ENCODE measurements at regions not wholly inside any gene's neighbourhood (a gene's known extent, or its start where the extent isn't known, plus 50 kb on each side); places are given as distances from the start of the nearest gene placed in this dataset.

DNA sequence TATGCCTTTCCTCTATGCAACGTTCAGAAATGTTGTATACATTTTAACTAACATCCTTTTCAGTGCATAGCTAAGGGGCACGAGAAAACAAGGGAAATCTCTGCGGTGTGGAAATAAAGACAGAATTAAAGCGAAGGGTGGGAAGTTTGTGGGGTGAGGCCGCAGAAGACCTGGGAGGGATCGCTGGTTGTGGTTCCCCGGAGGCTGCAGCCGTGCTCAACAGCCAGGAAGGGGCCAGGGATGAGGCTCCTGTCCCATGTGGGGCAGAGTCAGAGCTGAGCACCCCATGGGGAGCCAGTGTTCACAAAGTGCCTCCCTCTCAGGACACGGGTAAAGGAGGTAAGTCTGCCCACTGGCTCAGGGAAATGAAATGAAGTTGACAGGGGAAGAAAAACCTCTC is 67.5 kb downstream of the MYEOV start:
- Mint-ChIP-seq H3K4me1 (peaks cover 5% of the 10 kb centered on the region; the same call in 1 of the 2 replicates), H3K27me3 (ENCODE audit: low read depth) (no peaks in the 10 kb centered on the region), H3K4me3 (no peak overlapping the region), H3K9me3 (peaks cover 10% of the 10 kb centered on the region), H3K27ac (no peak overlapping the region), H3K36me3 (0 out of 2 replicates have a peak, but pooled peaks cover 4% of the 10 kb centered on the region)
- POLR2A ChIA-PET: no interaction called here
- ATAC-seq (no peak), DNase-seq (ENCODE audit: low spot score) (no peak)
- CTCF ChIA-PET: interaction anchor here (1.2 kb wide), 1 partner anchor 230 kb away, joined by 5 read pairs; no protein-coding TSS in a partner anchor
- no peak for TF ChIP-seq GRHL2 (CRISPR knock-in tag; IDR thresholded peaks at IDR 0.05; ENCODE audit: insufficient replicate concordance, severe bottlenecking)
- TF ChIP-seq NFYB (CRISPR knock-in tag; conservative IDR thresholded peaks at IDR 0.05; ENCODE audit: low read depth): no peak
- TF ChIP-seq ZBTB21 (CRISPR knock-in tag; IDR thresholded peaks at IDR 0.05; ENCODE audit: borderline replicate concordance): no peak
- TF ChIP-seq, protein P1, sequence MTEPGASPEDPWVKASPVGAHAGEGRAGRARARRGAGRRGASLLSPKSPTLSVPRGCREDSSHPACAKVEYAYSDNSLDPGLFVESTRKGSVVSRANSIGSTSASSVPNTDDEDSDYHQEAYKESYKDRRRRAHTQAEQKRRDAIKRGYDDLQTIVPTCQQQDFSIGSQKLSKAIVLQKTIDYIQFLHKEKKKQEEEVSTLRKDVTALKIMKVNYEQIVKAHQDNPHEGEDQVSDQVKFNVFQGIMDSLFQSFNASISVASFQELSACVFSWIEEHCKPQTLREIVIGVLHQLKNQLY (CRISPR knock-in tag; IDR thresholded peaks at IDR 0.05): no peak
- TF ChIP-seq, protein P2, sequence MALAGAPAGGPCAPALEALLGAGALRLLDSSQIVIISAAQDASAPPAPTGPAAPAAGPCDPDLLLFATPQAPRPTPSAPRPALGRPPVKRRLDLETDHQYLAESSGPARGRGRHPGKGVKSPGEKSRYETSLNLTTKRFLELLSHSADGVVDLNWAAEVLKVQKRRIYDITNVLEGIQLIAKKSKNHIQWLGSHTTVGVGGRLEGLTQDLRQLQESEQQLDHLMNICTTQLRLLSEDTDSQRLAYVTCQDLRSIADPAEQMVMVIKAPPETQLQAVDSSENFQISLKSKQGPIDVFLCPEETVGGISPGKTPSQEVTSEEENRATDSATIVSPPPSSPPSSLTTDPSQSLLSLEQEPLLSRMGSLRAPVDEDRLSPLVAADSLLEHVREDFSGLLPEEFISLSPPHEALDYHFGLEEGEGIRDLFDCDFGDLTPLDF (CRISPR knock-in tag; IDR thresholded peaks at IDR 0.05): no peak
- TF ChIP-seq ZNF671 (CRISPR knock-in tag; IDR thresholded peaks at IDR 0.05): no peak
- no peak for TF ChIP-seq FOXK1 (CRISPR knock-in tag; IDR thresholded peaks at IDR 0.05)
- TF ChIP-seq, protein P3, sequence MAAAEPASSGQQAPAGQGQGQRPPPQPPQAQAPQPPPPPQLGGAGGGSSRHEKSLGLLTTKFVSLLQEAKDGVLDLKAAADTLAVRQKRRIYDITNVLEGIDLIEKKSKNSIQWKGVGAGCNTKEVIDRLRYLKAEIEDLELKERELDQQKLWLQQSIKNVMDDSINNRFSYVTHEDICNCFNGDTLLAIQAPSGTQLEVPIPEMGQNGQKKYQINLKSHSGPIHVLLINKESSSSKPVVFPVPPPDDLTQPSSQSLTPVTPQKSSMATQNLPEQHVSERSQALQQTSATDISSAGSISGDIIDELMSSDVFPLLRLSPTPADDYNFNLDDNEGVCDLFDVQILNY (CRISPR knock-in tag; IDR thresholded peaks at IDR 0.05): no peak
- TF ChIP-seq, protein P4, sequence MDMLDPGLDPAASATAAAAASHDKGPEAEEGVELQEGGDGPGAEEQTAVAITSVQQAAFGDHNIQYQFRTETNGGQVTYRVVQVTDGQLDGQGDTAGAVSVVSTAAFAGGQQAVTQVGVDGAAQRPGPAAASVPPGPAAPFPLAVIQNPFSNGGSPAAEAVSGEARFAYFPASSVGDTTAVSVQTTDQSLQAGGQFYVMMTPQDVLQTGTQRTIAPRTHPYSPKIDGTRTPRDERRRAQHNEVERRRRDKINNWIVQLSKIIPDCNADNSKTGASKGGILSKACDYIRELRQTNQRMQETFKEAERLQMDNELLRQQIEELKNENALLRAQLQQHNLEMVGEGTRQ (CRISPR knock-in tag; IDR thresholded peaks at IDR 0.05): no peak
- TF ChIP-seq, protein P5, sequence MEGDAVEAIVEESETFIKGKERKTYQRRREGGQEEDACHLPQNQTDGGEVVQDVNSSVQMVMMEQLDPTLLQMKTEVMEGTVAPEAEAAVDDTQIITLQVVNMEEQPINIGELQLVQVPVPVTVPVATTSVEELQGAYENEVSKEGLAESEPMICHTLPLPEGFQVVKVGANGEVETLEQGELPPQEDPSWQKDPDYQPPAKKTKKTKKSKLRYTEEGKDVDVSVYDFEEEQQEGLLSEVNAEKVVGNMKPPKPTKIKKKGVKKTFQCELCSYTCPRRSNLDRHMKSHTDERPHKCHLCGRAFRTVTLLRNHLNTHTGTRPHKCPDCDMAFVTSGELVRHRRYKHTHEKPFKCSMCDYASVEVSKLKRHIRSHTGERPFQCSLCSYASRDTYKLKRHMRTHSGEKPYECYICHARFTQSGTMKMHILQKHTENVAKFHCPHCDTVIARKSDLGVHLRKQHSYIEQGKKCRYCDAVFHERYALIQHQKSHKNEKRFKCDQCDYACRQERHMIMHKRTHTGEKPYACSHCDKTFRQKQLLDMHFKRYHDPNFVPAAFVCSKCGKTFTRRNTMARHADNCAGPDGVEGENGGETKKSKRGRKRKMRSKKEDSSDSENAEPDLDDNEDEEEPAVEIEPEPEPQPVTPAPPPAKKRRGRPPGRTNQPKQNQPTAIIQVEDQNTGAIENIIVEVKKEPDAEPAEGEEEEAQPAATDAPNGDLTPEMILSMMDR (IDR thresholded peaks at IDR 0.05): no peak
- TF ChIP-seq, protein P6, sequence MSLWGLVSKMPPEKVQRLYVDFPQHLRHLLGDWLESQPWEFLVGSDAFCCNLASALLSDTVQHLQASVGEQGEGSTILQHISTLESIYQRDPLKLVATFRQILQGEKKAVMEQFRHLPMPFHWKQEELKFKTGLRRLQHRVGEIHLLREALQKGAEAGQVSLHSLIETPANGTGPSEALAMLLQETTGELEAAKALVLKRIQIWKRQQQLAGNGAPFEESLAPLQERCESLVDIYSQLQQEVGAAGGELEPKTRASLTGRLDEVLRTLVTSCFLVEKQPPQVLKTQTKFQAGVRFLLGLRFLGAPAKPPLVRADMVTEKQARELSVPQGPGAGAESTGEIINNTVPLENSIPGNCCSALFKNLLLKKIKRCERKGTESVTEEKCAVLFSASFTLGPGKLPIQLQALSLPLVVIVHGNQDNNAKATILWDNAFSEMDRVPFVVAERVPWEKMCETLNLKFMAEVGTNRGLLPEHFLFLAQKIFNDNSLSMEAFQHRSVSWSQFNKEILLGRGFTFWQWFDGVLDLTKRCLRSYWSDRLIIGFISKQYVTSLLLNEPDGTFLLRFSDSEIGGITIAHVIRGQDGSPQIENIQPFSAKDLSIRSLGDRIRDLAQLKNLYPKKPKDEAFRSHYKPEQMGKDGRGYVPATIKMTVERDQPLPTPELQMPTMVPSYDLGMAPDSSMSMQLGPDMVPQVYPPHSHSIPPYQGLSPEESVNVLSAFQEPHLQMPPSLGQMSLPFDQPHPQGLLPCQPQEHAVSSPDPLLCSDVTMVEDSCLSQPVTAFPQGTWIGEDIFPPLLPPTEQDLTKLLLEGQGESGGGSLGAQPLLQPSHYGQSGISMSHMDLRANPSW (CRISPR knock-in tag; conservative IDR thresholded peaks at IDR 0.05; ENCODE audit: low read depth): no peak
- TF ChIP-seq, protein P7, sequence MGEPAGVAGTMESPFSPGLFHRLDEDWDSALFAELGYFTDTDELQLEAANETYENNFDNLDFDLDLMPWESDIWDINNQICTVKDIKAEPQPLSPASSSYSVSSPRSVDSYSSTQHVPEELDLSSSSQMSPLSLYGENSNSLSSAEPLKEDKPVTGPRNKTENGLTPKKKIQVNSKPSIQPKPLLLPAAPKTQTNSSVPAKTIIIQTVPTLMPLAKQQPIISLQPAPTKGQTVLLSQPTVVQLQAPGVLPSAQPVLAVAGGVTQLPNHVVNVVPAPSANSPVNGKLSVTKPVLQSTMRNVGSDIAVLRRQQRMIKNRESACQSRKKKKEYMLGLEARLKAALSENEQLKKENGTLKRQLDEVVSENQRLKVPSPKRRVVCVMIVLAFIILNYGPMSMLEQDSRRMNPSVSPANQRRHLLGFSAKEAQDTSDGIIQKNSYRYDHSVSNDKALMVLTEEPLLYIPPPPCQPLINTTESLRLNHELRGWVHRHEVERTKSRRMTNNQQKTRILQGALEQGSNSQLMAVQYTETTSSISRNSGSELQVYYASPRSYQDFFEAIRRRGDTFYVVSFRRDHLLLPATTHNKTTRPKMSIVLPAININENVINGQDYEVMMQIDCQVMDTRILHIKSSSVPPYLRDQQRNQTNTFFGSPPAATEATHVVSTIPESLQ (CRISPR knock-in tag; IDR thresholded peaks at IDR 0.05): no peak
- no peak for TF ChIP-seq JUN (CRISPR knock-in tag; IDR thresholded peaks at IDR 0.05)
- TF ChIP-seq, protein P8, sequence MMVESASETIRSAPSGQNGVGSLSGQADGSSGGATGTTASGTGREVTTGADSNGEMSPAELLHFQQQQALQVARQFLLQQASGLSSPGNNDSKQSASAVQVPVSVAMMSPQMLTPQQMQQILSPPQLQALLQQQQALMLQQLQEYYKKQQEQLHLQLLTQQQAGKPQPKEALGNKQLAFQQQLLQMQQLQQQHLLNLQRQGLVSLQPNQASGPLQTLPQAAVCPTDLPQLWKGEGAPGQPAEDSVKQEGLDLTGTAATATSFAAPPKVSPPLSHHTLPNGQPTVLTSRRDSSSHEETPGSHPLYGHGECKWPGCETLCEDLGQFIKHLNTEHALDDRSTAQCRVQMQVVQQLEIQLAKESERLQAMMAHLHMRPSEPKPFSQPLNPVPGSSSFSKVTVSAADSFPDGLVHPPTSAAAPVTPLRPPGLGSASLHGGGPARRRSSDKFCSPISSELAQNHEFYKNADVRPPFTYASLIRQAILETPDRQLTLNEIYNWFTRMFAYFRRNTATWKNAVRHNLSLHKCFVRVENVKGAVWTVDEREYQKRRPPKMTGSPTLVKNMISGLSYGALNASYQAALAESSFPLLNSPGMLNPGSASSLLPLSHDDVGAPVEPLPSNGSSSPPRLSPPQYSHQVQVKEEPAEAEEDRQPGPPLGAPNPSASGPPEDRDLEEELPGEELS (CRISPR knock-in tag; IDR thresholded peaks at IDR 0.05): no peak
- TF ChIP-seq PRRX2 (CRISPR knock-in tag; IDR thresholded peaks at IDR 0.05): no peak
- TF ChIP-seq, protein P9, sequence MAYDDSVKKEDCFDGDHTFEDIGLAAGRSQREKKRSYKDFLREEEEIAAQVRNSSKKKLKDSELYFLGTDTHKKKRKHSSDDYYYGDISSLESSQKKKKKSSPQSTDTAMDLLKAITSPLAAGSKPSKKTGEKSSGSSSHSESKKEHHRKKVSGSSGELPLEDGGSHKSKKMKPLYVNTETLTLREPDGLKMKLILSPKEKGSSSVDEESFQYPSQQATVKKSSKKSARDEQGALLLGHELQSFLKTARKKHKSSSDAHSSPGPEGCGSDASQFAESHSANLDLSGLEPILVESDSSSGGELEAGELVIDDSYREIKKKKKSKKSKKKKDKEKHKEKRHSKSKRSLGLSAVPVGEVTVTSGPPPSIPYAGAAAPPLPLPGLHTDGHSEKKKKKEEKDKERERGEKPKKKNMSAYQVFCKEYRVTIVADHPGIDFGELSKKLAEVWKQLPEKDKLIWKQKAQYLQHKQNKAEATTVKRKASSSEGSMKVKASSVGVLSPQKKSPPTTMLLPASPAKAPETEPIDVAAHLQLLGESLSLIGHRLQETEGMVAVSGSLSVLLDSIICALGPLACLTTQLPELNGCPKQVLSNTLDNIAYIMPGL (CRISPR knock-in tag; IDR thresholded peaks at IDR 0.05): no peak
- no peak for TF ChIP-seq HMGA2 (CRISPR knock-in tag; IDR thresholded peaks at IDR 0.05)
- TF ChIP-seq ZNF263 (CRISPR knock-in tag; IDR thresholded peaks at IDR 0.05; ENCODE audit: low read depth): no peak
- TF ChIP-seq, protein P10, sequence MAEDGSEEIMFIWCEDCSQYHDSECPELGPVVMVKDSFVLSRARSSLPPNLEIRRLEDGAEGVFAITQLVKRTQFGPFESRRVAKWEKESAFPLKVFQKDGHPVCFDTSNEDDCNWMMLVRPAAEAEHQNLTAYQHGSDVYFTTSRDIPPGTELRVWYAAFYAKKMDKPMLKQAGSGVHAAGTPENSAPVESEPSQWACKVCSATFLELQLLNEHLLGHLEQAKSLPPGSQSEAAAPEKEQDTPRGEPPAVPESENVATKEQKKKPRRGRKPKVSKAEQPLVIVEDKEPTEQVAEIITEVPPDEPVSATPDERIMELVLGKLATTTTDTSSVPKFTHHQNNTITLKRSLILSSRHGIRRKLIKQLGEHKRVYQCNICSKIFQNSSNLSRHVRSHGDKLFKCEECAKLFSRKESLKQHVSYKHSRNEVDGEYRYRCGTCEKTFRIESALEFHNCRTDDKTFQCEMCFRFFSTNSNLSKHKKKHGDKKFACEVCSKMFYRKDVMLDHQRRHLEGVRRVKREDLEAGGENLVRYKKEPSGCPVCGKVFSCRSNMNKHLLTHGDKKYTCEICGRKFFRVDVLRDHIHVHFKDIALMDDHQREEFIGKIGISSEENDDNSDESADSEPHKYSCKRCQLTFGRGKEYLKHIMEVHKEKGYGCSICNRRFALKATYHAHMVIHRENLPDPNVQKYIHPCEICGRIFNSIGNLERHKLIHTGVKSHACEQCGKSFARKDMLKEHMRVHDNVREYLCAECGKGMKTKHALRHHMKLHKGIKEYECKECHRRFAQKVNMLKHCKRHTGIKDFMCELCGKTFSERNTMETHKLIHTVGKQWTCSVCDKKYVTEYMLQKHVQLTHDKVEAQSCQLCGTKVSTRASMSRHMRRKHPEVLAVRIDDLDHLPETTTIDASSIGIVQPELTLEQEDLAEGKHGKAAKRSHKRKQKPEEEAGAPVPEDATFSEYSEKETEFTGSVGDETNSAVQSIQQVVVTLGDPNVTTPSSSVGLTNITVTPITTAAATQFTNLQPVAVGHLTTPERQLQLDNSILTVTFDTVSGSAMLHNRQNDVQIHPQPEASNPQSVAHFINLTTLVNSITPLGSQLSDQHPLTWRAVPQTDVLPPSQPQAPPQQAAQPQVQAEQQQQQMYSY (CRISPR knock-in tag; IDR thresholded peaks at IDR 0.05): no peak
- no peak for TF ChIP-seq OVOL2 (CRISPR knock-in tag; IDR thresholded peaks at IDR 0.05; ENCODE audit: borderline replicate concordance)
